Suprapubic skin (tissue), 3 donors: ENCODE measurements at regions not wholly inside any gene's neighbourhood (a gene's known extent, or its start where the extent isn't known, plus 50 kb on each side); places are given as distances from the start of the nearest gene placed in this dataset.

Experiments used
- CTCF ChIP-seq, 2 donors: fragments of 200-600 bp in 1 of 2; fragments of 450-650 bp in 1 of 2; sonication (generic) in 1 of 2; IDR thresholded peaks; one replicate each; pipeline ENCODE4 v1.5.1; 2016 to 2019; ENCODE audit warnings: antibody characterized with exemption in 2 of 2, mild to moderate bottlenecking in 1 of 2, moderate library complexity in 1 of 2
- POLR2AphosphoS5 ChIP-seq, 3 donors: sonication (generic); formaldehyde crosslinking; IDR thresholded peaks; one replicate each; pipeline ENCODE4 v1.6.1; 2017; ENCODE audit warnings: antibody characterized with exemption in 3 of 3

GRCh38 chr6:90691823-90692222 lies 105.0 kb upstream of the MAP3K7 start:
- TF ChIP-seq CTCF (IDR thresholded peaks at IDR 0.05) (no peak), POLR2AphosphoS5 (IDR thresholded peaks at IDR 0.05) (no peak)
